NCI-H510A (cell line): ENCODE measurements at regions not wholly inside any gene's neighbourhood (a gene's known extent, or its start where the extent isn't known, plus 50 kb on each side); places are given as distances from the start of the nearest gene placed in this dataset.

Experiments
- DNase-seq: peaks from one replicate; lab custom pipeline; 2025; lab: John Stamatoyannopoulos, UW

DNA sequence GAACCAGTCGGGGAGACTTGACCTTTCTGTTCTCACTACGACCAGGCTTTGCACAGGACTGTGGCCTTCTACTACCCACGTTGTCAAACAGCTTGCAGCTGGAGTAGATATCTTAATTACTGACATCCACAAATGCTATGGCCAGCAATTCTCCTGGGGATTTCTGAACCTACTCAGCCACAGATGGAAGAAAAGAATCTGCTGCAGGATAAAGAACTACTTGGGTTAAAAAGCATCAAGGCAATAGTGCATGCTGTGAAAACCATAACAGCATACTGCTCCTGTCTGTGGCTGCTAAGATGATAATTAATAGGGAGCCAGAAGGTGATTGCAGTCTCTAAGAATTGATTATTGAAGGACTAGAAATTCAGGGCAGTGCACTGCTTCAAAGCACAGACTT, 859.2 kb upstream of the SEMA6D start:
- no peak for DNase-seq

DNA sequence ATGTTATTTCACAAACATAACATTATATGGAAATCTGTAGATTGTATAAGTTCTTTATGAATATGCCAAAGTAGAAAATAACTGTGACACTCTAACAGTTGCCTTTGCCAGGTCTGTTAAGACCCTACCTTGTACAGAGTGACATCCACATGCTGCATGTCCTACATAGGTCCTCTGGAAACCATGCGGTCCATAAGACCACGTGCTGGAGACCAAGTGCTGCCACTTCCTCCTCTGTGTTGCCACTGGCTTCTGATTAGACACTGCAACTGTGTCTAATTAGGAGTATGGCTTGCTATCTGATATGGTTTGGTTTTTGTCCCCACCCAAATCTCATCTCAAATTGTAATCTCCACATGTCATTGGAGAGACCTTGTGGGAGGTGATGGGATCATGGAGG, 855.5 kb upstream of the SEMA6D start:
- DNase-seq, result no peak

DNA sequence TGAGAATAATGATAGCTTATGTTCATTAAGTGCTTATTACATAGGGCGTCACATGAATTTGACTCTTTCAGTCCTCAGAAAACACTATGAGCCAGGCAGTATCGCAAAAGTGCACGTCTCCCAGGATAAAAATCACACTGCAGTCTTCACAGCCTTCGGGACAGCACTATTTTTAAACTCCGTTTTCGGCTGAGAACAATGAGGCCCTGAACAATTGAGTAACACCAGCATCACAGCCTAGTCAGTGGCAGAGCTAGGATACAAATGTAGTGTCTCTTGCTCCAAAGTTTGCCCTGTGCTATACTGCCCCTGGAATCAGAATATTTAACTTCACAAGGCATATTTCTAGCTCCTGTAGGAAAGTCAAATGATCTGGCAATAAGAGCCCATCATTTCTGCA, 852.1 kb upstream of the SEMA6D start:
- no peak for DNase-seq

DNA sequence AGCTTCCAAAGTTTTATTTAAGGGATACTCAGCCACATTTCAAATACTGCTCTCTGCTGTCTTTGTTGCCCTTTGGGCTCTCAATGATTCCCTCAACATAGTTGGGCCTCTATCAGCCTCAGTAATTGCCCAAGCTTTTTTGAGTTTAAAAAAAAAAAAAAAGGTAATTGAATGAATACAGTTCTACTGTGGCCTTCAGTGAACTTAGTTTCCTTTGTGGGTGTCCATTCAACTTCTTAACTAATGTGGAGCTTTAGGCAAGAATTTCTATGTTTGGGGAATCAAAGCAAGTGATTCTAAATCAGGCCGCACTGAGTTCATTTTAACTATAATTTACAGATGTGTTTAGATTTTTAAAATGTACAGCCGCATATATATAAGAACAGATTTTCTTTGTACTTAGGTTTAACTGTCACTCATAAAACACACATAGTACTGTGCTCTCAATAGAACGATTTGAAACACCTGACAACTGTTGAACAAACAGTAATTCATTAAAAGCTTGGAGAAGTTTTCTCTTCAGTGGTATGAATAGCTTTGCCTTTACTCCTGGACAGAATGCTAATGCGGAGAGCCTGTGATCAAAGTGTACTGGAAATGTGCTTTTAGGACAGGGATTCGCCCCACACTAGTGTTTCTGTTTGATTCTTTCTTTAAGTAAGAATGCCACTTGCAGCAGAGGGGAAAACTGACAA, 844.9 kb upstream of the SEMA6D start:
- DNase-seq, result no peak

DNA sequence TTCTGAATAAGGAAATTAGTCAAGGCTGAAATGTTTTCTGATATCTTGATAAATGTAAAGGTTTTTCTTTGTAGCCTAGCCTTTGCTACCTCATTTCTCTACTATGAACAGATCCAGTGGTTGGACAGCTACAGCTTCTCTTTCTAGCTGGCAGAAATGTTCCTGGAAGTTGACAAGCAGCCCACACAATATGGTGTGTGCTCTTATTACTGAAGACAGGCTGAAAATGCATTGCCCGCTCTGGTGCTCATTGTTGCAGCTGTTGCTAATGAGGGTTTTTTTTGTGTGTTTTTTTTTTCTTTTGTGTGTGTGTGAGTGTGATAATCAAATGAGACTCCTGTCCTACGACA, 844.3 kb upstream of the SEMA6D start:
- no peak for DNase-seq

DNA sequence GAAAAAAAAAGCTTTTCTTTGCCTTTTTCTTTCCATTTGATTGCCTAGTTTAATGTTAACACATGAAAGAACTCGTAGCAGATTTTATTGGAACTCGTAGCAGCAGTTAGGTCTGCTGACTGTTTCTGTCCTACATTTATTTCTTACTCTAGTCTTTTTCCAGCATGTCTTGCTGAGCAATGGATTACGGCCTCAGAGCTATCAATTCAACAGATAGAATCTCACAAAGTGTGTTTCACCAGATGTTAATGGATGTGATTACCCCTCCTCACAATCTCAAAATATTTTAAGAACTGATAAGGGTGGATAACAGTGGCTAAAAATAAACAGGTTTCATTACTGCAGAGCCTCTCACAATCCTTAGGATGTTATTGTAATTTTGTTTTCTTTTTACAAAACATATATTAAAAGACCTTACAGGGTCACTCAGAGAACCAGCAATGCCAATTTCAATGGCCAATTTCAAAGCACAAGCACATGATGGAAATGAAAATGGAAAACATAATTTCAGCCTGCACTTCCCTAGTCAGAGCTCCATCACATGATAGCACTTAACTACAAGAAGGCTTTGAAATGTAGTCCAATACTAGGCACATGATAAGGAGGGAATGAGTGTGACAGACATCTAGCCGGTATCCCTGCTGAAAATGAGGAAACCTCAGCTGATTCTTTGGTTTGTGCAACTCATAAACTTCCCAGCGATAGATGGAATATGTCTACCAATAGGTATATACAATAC, 838.1 kb upstream of the SEMA6D start:
- DNase-seq, result no peak

DNA sequence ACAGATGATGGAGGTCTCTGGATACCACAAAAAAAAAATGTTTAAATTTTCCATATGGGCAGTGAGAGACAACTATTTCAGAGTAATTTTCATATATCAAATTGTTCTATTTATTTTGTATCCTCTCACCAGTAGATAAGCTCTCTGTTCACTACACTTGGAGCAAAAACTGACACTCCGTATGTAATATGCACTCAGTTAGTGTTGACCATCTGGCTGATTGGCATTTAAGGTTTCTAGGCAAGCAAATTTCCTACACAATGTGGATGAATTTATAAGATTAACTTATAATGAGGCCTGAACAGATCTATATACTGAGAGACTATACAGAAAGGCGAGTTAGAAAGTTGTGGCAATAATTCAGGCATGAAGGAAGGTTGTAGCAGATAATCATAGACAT, 836.5 kb upstream of the SEMA6D start:
- DNase-seq, result no peak

DNA sequence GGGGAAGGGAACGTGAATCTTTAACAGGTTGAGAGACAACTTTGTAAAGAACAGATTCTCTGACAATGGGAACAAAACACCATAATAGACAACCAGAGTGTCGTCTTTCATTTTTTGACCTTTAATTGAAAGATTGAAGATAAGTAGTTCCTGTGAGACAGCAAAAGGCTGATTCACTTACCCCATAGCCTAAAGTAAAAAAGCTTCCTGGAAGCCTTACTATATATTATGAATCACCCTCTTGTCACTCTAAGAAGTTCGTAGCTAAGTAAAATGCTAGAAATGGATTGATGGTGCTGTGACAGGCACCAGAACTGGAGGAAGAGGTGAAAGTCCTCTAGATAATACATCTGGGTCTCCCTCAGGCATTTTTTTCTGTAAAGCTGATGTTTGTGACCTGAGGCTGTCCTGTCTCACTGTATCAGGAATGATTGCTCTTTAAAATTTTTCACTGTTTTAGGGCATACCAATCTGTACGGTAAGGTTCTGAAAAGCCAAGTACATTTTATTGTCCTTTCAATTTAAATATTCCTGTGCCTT, 824.6 kb upstream of the SEMA6D start:
- no peak for DNase-seq

DNA sequence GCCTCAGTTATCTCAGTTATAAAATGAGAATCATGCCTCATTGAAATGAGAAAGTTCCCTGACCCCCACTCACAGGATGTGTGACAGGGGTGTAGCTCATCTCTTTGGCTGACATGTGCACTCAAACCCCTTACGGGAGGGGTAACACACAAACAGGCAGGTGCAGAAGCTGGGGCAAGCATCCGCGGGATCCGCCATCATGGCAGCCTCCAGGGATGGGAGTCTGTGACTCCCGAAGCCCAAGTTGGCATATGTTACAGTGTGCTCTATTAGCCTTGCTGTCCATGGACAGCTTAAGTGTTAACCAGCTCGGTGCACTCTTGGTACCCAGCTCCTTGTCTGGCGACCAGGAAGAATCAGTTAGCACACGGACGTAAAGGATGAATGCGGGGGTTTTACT, 822.7 kb upstream of the SEMA6D start:
- DNase-seq, result no peak

DNA sequence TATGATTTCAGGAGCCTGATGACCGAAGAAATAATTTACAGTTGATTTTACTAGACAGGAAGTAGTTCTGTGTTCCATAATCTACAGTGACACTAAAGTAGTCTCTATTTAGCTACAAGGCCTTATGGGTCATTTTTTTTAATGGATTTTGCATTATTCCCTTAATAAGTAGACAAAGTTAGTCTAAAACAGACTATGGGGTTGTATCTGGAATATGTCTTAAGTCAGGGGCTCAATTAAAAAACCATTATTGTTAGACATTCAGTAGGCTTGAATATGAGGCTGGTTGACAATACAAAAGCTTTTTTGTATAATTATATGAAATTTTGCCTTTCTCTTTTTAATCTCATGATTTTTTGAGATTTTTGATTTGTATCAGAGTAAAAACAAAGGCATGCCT, 820.0 kb upstream of the SEMA6D start:
- DNase-seq, result no peak

DNA sequence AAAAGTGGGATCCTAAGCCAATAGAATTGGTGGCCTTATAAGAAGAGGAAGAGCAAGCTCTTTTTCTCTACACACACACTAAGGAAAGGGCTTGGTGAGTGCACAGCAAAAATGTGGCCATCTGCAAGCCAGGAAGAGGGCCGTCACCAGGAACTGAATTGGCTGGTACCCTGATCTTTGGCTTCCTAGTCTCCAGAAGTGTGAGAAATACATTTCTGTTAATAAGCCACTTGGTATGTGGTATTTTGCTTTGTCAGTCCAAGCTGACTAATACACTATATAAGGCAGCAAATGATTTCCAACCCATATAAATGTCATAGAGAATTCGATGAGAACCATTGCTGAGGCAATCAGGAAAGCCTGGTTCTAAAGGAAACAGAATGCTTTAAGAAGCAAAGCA, 816.3 kb upstream of the SEMA6D start:
- no peak for DNase-seq

DNA sequence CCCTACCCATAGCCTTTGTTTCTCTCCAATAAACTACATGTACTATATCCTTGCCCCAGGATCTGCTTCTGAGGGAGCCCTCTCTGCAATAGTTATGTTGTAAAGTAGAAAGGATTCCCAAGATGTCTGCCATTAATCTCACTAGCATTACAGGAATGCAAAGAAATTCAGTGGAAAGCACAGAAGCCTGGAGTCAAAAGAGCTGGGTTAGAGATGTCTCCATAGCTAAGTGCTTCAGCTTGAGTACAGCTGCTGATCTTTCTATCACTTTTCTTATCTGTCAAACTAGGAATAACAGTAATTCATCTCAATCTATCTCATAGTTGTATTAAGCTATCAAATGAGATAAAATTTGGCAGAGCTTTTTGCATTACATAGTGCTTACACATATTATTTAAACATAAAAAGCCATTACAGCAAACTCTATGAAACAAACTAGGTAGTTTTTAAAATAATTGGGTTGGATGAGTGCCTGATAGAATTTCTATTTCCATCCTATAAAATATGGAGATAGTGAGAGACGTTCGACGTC, 799.5 kb upstream of the SEMA6D start:
- no peak for DNase-seq

DNA sequence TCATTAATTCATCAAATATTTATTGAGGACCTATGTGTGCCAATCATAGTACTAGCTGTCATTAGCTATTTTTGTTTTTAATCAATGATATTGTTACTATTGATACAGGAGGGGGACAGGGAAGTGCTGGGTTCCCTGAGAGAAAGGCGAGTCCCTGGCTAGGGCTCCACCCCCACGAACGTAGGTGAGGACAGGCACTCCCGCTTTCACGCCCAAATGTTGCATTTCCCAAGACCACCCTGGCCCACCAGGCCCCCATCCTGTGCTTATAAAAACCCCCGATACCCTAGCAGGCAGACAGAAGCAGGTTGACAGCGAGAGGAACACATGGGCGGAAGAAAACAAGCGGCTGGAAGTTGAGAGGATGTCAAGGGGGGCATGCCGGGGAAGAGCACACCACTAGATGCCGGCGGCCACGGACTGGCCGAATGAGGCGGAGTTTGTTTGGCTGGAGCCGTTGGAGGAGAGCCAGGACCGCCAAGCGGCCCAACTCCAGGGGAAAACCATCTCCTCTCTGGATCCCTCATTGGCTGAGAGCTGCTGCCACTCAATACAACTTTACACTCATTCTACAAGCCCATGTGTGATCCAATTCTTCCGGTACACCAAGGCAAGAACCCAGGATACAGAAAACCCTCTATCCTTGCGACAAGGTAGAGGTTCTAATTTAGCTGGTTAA, 798.7 kb upstream of the SEMA6D start:
- no peak for DNase-seq

DNA sequence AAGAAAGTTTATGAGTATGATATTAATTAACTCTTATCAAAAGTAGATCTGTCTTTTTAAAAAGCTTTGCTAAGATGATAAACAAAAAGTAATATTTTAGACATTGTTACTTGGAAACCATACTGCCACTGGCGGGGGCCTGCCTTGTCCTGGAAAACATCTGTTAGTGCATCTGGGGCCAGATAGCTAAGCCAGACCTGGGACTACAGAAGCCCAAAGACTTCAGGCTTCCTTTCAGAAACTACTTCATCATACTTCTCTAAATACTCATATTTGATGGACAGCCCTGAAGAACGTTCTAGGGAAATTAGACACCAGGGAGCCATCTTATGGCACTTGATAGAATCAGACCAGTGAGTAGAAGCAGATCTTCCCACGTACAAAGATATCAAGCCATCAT, 795.4 kb upstream of the SEMA6D start:
- no peak for DNase-seq

DNA sequence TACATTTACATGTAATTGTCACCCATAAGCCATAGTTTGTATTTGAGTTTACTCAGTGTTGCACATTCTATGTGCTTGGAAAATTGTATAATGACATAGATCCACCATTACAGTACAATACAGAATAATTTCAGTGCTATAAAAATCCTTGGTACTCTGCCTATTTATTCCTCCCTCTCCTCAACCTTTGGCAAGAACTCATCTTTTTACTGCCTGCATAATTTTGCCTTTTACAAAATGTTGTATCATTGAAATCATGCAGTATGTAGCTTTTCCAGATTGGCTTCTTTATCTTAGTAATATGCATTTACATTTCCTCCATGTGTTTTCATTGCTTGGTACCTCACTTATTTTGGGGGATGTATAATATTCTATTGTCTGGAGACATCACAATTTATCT, 786.9 kb upstream of the SEMA6D start:
- no peak for DNase-seq

DNA sequence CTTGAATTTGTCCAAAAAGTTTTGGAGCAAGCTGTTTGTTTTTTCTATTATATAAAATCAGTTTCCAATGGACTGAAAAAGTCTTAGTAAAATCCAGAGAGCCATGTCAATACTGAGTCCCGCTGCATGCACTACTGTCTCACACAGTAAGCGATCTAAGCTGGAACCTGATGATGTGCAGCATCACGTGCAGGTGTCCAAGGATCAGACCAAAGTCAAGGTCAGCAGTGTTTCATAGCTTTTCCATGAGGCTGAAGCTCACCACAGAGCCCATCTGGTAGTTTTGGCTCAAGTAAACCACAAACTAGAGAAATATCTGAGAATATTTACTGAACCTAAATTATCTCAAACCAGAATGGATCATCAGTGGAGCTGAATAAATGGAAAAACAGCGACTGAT, 784.0 kb upstream of the SEMA6D start:
- DNase-seq, result no peak

DNA sequence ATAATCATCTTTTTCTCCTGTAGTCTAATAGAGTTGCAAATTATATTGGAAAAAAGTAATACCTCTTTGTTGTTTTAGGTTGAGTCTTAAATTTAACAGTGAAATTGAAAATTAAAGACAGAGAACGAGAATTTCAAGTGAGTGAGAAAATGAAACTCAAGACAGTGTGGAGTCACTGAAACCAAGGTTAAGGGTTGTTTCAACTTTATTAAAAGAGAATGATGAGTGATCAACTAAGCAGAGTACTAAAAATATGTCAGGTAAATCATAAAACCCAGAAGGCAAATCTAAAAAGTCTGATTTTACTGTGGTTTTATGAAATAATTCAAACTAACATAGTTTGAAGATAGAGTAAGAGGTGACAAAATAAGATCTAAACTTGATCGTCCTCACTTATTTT, 782.5 kb upstream of the SEMA6D start:
- no peak for DNase-seq

DNA sequence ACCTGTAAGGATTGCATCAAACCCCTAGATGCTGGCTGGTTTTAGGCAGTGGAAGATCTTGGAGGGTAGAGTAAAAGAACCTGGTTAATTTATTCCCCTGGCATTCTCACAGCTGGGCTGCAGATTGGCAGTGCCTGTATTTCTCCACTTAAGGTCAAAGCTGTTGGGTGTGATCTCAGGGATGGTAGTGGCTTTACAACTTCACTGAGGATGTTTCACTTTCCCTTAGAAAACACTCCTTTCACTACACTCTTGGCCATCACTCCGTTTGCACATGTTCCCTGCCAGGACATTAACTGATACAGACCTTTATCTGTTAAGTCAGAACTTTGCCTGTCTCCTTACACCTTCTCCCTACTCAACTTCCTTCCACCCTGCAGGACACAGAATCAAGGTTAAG, 779.1 kb upstream of the SEMA6D start:
- DNase-seq, result no peak

DNA sequence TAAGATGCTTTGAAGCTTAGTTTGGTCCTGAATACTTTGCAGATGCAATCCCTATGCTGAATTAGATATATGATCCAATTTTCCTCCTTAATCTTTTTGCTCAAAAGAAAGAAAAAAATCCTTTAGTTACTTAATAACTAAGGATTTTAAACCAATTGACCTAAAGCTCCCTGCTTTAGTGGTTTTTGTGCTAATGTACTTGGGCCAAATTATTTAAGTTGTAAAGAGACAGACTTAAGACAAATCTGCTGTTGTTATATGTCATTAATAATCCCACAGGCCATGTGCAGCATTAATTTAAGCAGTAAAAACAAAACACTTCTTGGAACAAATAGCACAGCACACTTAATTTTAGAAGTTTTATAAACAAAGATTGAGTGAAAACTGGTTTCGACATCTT, 776.1 kb upstream of the SEMA6D start:
- no peak for DNase-seq

DNA sequence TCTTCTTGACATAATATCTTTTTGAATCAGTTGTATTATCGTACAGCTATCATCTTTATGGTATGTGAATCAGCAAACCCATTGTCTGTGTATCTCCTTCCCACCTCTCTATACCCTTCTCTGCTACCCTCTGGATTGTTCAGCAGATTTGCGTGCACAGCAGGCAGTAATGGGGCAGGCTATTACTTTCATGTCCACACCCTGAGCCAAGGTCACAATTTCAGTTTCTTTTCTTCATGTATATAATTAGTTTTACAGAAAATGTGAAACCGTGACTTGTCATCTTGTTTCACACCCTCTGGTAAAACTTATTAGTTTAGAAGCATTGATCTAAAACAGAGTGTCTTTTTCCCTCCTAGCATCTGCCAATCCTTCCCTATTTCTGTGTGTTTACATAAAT, 770.4 kb upstream of the SEMA6D start:
- DNase-seq, result no peak

DNA sequence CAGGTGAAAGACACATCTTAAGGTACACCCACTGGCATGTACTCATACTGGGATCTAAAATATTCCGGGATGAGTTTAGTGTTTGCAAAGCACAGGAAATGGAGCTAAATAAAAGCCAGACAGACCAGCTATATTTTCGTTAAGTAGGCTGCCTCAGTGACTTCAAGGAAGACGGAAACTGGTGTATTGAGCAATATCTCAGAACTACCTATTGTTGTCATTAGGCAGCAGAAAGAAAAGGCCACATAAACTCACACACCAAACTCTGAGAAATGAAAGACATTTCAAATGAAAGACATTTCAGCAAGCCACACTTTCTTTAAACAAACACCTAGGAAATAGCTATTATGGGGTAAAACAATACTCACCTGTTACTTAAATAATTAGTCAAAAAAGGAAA, 761.7 kb upstream of the SEMA6D start:
- no peak for DNase-seq

DNA sequence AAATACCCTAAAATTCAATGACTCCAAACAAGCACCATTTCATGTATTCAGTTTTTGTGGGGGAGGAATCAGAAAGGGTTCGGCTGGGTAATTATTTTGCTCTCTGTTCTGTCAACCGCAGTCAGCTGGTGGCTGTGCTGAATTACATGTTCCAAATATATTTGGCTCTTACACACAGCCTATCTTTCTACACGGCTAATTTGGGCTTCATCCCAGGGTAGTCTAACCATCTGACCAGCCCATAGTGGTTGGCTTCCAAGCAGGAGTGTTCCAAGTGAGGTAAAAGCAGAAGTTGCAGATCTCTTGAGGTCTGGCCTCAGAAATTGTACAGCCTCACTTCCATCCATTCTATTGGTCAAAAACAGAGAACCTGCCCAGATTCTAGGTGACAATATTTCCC, 760.8 kb upstream of the SEMA6D start:
- no peak for DNase-seq

DNA sequence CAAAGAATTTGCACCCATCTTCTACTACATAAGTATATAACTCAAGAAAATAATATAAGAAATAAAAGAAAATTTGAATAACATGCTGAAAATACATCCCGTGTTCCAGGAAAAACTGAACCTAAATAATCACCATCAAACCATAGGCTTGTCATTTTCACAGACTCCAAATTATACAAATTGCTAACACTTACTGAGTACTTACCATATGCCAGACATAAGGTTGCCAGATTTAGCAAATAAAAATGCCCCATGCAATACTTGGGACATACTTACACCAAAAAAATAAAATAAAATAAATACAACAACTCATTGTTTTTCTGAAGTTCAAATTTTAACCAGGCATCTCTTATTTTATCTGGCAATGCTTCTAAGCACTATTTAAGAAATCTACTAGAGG, 760.4 kb upstream of the SEMA6D start:
- DNase-seq, result no peak
